ENCODE measurements at regions not wholly inside any gene's neighbourhood (a gene's known extent, or its start where the extent isn't known, plus 50 kb on each side); places are given as distances from the start of the nearest gene placed in this dataset.

DNA sequence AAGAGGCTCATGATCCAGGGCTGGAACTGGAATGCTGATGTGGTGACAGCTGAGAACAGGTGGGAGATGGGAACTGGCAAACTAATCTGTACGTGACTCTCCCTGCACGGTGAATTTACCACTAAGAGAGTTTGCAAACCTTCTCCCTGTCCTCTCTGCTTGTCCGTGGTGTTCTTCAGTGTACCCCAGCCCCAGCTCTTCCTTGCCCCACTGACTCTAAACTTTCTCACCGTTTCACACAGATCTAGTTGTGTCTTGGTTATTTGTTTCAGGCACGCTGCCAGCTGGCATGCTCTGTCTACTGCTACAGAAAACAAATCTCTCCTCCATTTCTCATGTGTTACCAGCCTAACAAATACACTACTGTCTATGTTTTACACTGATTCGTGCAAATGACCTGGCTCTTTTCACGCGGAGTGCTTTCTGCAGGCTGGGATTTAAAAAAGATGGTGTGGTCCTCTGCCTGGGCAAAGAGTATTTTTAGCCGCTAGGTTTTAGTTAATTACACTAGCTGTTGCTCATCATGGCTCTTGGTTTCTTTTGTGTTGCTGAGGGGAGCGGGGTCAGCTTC, 192.7 kb upstream of the LRIG1 start:
- Histone ChIP-seq H3K4me1 (replicated peaks in 1 of 4; ENCODE audit: control insufficient read depth in 3 of 4, insufficient read depth in 4 of 4, low read length in 3 of 4) (peaks cover 0 to 3% (median 0%) of the 10 kb centered on the region in 4 experiments; a peak in 1 of 7 replicates), H3K9ac (replicated peaks in 1 of 4; ENCODE audit: extremely low read depth in 1 of 4, low read depth in 3 of 4, low read length in 3 of 4) (no peak overlapping the region)
- no peak for FAIRE-seq
- no peak for TF ChIP-seq GABPA (IDR thresholded peaks at IDR 0.05; ENCODE audit: borderline replicate concordance, insufficient read depth, low read length)
- no peak for TF ChIP-seq SAP30 (IDR thresholded peaks at IDR 0.05; ENCODE audit: insufficient read depth, insufficient replicate concordance, low read length)
- no peak for TF ChIP-seq HDAC2 (IDR thresholded peaks at IDR 0.05; ENCODE audit: borderline replicate concordance in 1 of 2, low read depth in 2 of 2, low read length in 2 of 2)
- TF ChIP-seq POLR2A (IDR thresholded peaks at IDR 0.05; ENCODE audit: control extremely low read depth in 1 of 2, low read depth in 2 of 2, low read length in 2 of 2), result no peak
- TF ChIP-seq SIRT6 (IDR thresholded peaks at IDR 0.05; ENCODE audit: low read length), result no peak
- TF ChIP-seq RXRA (IDR thresholded peaks at IDR 0.05; ENCODE audit: insufficient read depth, low read depth, low read length), result no peak
- no peak for TF ChIP-seq CREB1 (IDR thresholded peaks at IDR 0.05)
- TF ChIP-seq KDM5A (IDR thresholded peaks at IDR 0.05; ENCODE audit: low read length), result no peak
- TF ChIP-seq MAFK (IDR thresholded peaks at IDR 0.05; ENCODE audit: low read depth, low read length), result no peak
- no peak for TF ChIP-seq RBBP5 (IDR thresholded peaks at IDR 0.05; ENCODE audit: borderline replicate concordance, low read depth, low read length)
- no peak for TF ChIP-seq CTBP2 (IDR thresholded peaks at IDR 0.05; ENCODE audit: borderline replicate concordance, insufficient read depth, insufficient read length, low read length)
- TF ChIP-seq, protein P1, sequence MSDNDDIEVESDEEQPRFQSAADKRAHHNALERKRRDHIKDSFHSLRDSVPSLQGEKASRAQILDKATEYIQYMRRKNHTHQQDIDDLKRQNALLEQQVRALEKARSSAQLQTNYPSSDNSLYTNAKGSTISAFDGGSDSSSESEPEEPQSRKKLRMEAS (IDR thresholded peaks at IDR 0.05), result no peak
- no peak for TF ChIP-seq GTF2F1 (IDR thresholded peaks at IDR 0.05; ENCODE audit: borderline replicate concordance, low read depth, low read length)
- no peak for TF ChIP-seq NANOG (IDR thresholded peaks at IDR 0.05; ENCODE audit: insufficient read depth, low read depth, low read length, poor library complexity, severe bottlenecking)

More for the DNA sequence above, 192.7 kb upstream of the LRIG1 start:
- Histone ChIP-seq H4K91ac (replicated peaks; ENCODE audit: insufficient read length, low read length) (no peak overlapping the region), H2BK20ac (ENCODE audit: low read length) (peak overlapping the region; percentile 10; the same call in 1 of the 2 replicates), H3K79me1 (ENCODE audit: low read depth, low read length) (no peaks in the 10 kb centered on the region), H4K5ac (ENCODE audit: insufficient read length, low read depth, low read length) (no peak overlapping the region), H2AK5ac (ENCODE audit: low read depth, low read length) (no peak overlapping the region), H2BK120ac (replicated peaks; ENCODE audit: low read depth, low read length) (no peak overlapping the region), H3K27ac (ENCODE audit: low read depth, low read length) (no peak overlapping the region), H3K79me2 (ENCODE audit: control insufficient read depth in 1 of 2, insufficient read depth in 2 of 2, low read length in 2 of 2) (no peaks in the 10 kb centered on the region), H3K36me3 (ENCODE audit: control insufficient read depth in 2 of 4, insufficient read depth in 4 of 4, low read length in 3 of 4) (no peaks in the 10 kb centered on the region), H3K4me2 (ENCODE audit: insufficient read depth in 1 of 2, low read depth in 2 of 2, low read length in 2 of 2) (no peak overlapping the region), H2AFZ (ENCODE audit: low read length) (peak overlapping the region; percentile 55), H3K18ac (ENCODE audit: extremely low read depth, low read length) (no peak overlapping the region), H3K23me2 (ENCODE audit: low read depth, low read length) (no peaks in the 10 kb centered on the region), H3K27me3 (replicated peaks in 1 of 4; ENCODE audit: control insufficient read depth in 3 of 4, extremely low read depth in 1 of 4, insufficient read depth in 3 of 4, low read length in 3 of 4) (no peaks in the 10 kb centered on the region), H3K9me3 (ENCODE audit: insufficient read depth in 2 of 2, low read depth in 1 of 2, low read length in 1 of 2) (no peaks in the 10 kb centered on the region), H4K8ac (ENCODE audit: extremely low read depth, insufficient read depth, low read length) (no peak overlapping the region), H4K20me1 (replicated peaks in 1 of 2; ENCODE audit: control insufficient read depth in 1 of 2, insufficient read depth in 2 of 2, low read length in 2 of 2) (no peaks in the 10 kb centered on the region), H3K14ac (ENCODE audit: insufficient read length) (no peak overlapping the region), H3K56ac (replicated peaks; ENCODE audit: insufficient read length, low read depth, low read length) (no peak overlapping the region), H3K4ac (replicated peaks; ENCODE audit: insufficient read length, low read depth, low read length) (no peak overlapping the region), H3K4me3 (ENCODE audit: extremely low read depth in 1 of 4, insufficient read depth in 2 of 4, low read depth in 3 of 4, low read length in 4 of 4) (no peak overlapping the region), H2BK5ac (ENCODE audit: low read depth, low read length) (no peak overlapping the region), H3K23ac (ENCODE audit: insufficient read length) (no peak overlapping the region), H2BK12ac (ENCODE audit: low read depth, low read length) (no peak overlapping the region), H2BK15ac (ENCODE audit: low read length) (no peak overlapping the region)
- POLR2A ChIA-PET (ENCODE audit: partially characterized antibody), result no interaction called here
- CTCF ChIA-PET (ENCODE audit: partially characterized antibody), result no interaction called here
- 87% methylated on average over 10 of the region's 10 CpGs; no CpG with 5 or more reads in 1 of the 2 experiments for WGBS, 2 experiments (ENCODE audit: extremely low coverage in 1 of 2, insufficient coverage in 1 of 2, insufficient read length in 1 of 2, insufficient replicate concordance in 2 of 2, low coverage in 1 of 2, low lambda C conversion rate in 2 of 2, missing lambda C conversion rate in 1 of 2)
- no peak for DNase-seq (ENCODE audit: low read depth in 1 of 2, low spot score in 2 of 2)

All from H1 (cell line).